Stimulated activated CD4-positive, alpha-beta T cell treated with anti-CD3 and anti-CD28 coated beads, TNF-alpha, amount 100 ng/mL, for 48 hours (primary cell): ENCODE measurements at regions not wholly inside any gene's neighbourhood (a gene's known extent, or its start where the extent isn't known, plus 50 kb on each side); places are given as distances from the start of the nearest gene placed in this dataset.
"Not testable (repeated sequence)": the region's sequence is repeated elsewhere in the genome, so short reads cannot be mapped to it uniquely, and the experiment has no call there.

Experiments used
- DNase-seq, 3 donors: peaks; one replicate each; pipeline ENCODE4 v3.0.0-alpha.2; 2020; ENCODE audit warnings: low read depth in 3 of 3

GRCh38 chr4:66429276-66429675 lies 759.0 kb upstream of the EPHA5 start:
- DNase-seq = no peak

GRCh38 chr4:66416425-66416824 lies 746.1 kb upstream of the EPHA5 start:
- DNase-seq = no peak

DNA sequence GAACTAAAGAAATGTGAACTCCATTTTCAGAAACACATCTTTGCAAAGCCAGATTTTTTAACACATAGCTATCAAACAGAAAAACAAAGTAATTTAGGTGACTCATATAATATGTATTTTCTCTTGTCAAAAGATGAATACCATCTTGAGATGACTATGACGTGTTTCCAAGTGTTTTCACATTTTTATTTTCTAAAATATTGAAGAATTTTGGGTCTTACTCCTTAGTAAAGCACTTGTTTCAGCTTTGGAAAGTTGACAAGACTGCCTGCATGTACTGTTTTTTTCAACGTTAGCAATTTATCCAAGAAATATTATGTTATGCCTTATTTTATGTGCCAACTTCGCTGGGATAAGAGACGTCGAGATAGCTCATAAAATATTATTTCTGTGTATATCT lies 733.9 kb upstream of the EPHA5 start:
- DNase-seq = no peak

DNA sequence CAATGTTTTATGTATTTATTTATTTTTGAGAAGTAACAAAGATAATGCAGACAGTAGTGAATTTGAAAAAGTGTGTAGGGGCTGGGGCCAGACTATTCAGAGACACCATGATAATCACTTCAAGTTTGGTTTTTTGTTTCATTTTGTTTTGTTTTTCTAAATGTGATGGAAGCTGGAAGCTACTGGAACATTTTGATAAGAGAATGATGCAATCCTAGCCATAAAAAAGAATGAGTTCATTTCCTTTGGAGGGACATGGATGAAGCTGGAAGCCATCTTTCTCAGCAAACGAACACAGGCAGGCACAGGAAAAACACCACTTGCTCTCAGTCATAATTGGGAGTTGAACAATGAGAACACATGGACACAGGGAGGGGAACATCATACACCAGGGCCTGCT lies 706.6 kb upstream of the EPHA5 start:
- no peak for DNase-seq

GRCh38 chr4:66376396-66376795 lies 706.1 kb upstream of the EPHA5 start:
- no peak for DNase-seq

DNA sequence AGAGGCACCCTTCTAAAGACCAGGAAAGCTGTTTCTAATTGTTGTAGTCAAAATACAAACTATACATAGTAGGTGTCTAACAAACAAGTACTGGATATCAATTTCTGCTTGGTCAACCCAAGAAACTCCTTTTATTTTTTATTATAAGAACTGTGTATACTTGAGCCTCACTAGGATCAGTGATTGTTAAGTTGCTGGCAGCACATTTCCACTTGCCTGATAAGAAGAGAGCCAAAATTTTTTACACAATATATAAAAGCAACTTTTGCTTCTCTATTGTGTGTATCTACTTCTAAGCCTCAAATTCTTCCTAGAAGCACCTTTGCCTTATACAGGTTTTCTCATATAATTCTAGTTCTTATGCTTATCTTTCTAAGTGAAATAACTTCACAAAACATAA lies 703.0 kb upstream of the EPHA5 start:
- DNase-seq = no peak

DNA sequence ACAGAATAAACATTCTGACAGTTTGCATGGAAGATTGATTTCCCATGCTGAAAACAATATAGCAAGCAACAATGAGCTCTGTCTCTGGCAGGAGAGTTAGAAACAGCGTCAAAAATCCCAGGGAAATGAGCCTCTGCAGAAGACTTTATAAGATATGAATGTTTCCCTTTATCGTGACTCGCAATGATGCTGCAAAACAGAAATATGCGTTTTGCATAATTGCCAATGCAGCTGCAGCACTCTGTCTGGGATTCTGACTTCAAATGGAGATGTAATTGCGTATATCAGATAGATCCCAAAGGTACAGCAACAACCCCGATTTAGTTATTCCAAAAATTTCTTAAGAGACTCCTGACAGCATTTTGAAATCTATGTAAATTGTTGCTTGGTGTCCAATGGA lies 702.4 kb upstream of the EPHA5 start:
- no peak for DNase-seq

- no peak for DNase-seq
Observed at GRCh38 chr4:66367043-66367660, 696.9 kb upstream of the EPHA5 start.

DNA sequence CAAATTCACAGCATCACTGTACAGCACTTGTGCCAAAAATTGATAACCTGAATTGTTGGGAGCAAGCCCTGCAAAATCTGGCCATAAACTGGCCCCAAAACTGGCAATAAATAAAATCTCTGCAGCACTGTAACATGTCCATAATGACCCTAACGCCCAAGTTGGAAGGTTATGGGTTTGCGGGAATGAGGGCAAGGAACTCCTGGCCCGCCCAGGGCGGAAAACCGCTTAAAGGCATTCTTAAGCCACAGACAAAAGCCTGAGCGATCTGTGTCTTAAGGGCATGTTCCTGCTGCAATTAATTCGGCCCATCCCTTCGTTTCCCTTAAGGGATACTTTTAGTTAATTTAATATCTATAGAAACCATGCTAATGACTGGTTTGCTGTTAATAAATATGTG lies 690.1 kb upstream of the EPHA5 start:
- DNase-seq = not testable (repeated sequence)

DNA sequence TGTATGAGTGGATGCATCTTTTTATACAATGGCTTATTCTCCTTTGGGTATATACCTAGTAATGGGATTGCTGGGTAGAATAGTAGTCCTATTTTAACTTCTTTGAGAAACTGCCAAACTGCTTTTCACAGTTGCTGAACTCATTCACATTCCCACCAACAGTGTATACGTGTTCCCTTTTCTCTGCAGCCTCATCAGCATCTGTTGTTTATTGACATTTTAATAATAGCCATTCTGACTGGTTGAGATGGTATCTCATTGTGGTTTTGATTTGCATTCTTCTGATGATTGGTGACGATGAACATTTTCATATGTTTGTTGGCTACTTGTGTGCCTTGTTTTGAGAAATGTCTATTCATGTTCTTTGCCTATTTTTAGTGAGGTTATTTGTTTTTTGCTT lies 687.0 kb upstream of the EPHA5 start:
- DNase-seq = no peak

DNA sequence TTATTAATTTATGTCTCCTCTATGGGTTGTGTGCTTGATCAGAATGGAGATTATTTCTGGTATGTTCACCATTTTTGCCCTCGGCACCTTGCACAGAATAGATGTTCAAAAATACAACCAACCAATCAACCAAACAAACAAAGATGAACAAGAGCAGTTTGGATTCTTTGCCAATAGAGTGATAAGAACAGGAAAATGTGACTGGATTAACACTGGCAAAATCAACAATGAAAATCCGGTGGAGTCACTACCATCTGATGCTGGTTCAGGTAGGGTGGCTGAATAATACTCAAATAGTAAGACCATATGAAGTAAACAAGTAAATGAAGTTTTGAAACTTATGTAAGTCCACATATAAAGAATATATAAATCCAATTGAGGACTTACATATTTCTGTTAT lies 685.0 kb upstream of the EPHA5 start:
- DNase-seq = no peak

DNA sequence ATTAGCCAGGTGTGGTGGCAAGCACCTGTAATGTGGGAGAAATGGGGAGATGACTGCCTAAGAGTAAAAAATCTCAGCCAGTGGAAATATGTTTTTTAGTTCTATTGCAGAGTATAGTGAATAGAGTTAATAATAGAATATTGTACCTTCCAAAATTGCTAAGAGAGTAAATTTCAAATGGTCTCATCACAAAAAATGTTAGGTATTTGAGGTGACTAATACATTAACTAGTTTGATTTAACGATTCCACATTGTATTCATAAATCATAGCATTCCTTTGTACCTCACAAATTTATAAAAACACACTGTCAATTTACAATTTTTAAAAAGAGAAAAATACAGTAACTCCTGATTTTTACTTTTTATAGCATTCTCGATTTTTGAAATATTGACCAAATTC lies 681.5 kb upstream of the EPHA5 start:
- no peak for DNase-seq

GRCh38 chr4:66340286-66340893 lies 670.1 kb upstream of the EPHA5 start:
- no peak for DNase-seq

GRCh38 chr4:66339007-66339406 lies 668.7 kb upstream of the EPHA5 start:
- DNase-seq = no peak

DNA sequence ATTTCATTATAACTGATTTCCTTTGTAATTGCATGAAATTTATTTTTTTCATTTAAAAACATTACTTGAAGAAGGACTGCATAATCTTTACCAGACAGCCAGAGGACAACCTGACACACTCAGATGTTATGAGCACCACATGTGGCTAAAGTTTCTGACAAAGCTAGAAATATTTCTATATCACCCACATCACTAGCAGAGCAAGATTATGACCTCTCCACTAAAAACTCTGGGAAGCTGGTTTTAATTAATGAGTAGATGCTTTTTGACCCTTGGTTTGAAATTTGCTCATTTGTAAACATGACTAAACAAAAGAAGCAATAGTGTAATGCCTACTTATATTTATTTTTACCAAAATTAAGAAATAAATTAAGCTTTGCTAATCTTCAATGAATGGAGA lies 661.5 kb upstream of the EPHA5 start:
- DNase-seq = no peak

DNA sequence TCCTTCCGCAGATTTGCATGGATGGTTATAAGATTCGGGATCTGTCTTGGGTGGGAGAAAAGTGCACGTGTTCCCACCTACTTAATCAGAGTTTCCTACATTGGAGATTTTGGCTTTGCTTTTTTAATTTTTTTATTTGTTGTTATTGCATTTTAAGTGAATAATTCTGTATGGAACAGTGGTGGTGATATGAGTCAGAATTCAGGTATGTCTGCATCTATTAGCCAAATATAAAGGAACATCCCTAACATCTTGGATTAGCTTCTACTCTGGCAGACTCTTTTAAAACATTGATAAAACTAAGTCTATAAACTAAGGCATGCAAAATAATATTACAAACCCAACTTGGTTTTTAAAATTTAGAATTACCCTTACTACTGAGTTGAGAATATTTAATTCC lies 659.8 kb upstream of the EPHA5 start:
- DNase-seq = no peak

GRCh38 chr4:66328803-66329574 lies 658.7 kb upstream of the EPHA5 start:
- DNase-seq = no peak

- no peak for DNase-seq
Observed at GRCh38 chr4:66307641-66308438, 637.6 kb upstream of the EPHA5 start.

DNA sequence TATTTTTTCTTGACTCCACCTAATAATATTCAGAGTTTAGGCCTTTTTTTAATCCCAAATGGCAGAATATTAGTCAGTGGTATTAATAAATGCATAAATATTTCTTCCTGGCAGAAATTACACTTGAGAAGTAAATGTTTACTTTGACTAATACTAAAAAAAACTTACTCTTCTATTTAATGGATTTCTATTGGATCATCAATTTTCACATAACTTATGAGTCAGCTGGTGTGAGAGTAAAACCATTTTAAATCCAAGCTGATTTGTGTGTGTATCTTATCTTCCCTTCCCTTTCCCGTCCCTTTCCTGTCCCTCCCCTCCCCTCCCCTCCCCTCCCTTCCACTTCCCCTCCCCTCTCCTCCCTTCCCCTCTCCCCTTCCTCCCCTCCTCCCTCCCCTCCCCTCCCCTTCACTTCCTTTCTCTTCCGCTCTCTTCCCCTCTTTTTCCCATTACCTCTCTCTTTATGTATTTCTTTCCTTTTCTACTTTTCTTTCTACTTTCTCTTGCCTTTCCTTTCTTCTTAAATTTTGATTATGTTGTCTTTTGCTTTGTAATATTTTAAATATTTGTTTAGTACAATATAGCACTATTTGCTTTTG lies 630.1 kb upstream of the EPHA5 start:
- no peak for DNase-seq

GRCh38 chr4:66298569-66298968 lies 628.3 kb upstream of the EPHA5 start:
- DNase-seq = no peak

DNA sequence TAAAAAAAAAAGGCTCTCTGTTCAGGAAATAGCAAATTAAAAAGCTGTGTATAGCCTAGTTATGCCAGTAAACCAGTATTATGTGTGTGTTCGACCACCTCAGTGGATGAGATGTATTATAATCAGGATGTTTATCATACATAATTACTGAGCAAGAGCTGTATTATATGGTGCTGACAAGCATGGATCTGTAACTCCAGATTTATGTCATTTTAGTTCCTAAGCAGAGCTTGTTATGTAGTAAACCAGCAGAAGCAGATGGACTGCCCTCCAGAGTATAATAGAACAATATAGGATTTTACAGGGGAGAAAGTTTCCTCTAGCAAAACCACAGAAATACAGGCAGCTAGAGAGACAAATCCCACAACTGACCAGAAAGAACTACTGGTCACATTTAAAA lies 627.4 kb upstream of the EPHA5 start:
- DNase-seq = no peak

GRCh38 chr4:66294638-66295037 lies 624.3 kb upstream of the EPHA5 start:
- no peak for DNase-seq
